DOHH2 (cell line): ENCODE measurements at regions not wholly inside any gene's neighbourhood (a gene's known extent, or its start where the extent isn't known, plus 50 kb on each side); places are given as distances from the start of the nearest gene placed in this dataset.
A peak's percentile ranks its signal among the peaks of the same experiment; 100 is the strongest.

Experiments used
- EZH2phosphoT487 ChIP-seq: fragments of 200-600 bp; sonication (generic); IDR thresholded peaks from 2 replicates; pipeline ENCODE4 v1.6.1; 2017; ENCODE audit warnings: borderline replicate concordance, mild to moderate bottlenecking, antibody characterized with exemption, low read length, moderate library complexity, mixed read lengths
- TF ChIP-seq, protein P1 (sequence below): fragments of 200-600 bp; sonication (generic); IDR thresholded peaks from one replicate; pipeline ENCODE4 v1.5.1; 2014; ENCODE audit warnings: antibody characterized with exemption, mild to moderate bottlenecking, low read depth, low read length; ENCODE audit not compliant: poor library complexity, severe bottlenecking

DNA sequence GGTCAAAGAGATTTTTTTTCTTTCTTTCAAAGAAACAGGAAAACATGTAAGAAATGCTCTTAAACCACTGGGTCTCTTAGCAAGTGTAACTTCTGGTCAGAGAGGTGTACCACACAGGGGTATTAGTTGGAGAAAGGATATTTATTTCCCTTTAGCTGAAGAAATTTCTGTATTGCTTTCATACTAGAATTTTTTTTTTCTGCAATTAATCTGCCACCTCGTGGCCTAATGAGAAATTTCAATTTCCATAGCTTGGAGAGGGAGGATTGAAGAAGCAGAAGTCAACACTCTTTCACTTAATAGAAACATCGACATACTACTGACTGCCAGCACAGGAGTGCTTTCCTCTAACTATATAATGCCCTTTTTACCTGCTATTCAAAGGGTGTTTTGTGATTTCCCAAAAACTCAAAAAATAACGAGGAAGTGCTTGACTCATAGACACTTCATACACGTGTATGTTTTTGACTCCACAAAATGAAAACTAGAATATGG, 177.6 kb upstream of the NAMPT start:
- TF ChIP-seq, protein P1, sequence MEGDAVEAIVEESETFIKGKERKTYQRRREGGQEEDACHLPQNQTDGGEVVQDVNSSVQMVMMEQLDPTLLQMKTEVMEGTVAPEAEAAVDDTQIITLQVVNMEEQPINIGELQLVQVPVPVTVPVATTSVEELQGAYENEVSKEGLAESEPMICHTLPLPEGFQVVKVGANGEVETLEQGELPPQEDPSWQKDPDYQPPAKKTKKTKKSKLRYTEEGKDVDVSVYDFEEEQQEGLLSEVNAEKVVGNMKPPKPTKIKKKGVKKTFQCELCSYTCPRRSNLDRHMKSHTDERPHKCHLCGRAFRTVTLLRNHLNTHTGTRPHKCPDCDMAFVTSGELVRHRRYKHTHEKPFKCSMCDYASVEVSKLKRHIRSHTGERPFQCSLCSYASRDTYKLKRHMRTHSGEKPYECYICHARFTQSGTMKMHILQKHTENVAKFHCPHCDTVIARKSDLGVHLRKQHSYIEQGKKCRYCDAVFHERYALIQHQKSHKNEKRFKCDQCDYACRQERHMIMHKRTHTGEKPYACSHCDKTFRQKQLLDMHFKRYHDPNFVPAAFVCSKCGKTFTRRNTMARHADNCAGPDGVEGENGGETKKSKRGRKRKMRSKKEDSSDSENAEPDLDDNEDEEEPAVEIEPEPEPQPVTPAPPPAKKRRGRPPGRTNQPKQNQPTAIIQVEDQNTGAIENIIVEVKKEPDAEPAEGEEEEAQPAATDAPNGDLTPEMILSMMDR = peak; percentile 67
- TF ChIP-seq EZH2phosphoT487 = no peak
